ENCODE measurements at regions not wholly inside any gene's neighbourhood (a gene's known extent, or its start where the extent isn't known, plus 50 kb on each side); places are given as distances from the start of the nearest gene placed in this dataset.

DNA sequence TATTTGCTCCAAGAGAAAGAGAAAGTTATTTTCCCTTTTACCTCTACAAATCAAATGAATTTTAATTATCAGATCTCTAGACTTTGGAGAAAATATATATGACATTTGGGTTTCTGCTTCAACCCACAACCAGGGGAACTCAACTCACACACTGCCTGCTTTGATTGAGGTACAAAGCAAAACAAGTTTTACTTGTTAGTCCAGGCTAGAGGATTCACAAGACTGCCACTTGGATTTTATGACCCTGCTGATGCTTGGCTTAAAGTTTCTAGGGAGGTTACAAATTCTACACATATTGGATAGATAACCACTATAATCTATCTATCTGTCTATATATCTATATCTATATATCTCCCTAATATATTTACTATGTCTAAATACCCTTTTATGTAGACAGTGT is 467.3 kb upstream of the RGS18 start:
- TF ChIP-seq, protein P1, sequence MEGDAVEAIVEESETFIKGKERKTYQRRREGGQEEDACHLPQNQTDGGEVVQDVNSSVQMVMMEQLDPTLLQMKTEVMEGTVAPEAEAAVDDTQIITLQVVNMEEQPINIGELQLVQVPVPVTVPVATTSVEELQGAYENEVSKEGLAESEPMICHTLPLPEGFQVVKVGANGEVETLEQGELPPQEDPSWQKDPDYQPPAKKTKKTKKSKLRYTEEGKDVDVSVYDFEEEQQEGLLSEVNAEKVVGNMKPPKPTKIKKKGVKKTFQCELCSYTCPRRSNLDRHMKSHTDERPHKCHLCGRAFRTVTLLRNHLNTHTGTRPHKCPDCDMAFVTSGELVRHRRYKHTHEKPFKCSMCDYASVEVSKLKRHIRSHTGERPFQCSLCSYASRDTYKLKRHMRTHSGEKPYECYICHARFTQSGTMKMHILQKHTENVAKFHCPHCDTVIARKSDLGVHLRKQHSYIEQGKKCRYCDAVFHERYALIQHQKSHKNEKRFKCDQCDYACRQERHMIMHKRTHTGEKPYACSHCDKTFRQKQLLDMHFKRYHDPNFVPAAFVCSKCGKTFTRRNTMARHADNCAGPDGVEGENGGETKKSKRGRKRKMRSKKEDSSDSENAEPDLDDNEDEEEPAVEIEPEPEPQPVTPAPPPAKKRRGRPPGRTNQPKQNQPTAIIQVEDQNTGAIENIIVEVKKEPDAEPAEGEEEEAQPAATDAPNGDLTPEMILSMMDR (IDR thresholded peaks at IDR 0.05; ENCODE audit: insufficient read depth, low read length): no peak
- no peak overlapping the region for H3K4me3 ChIP-seq (ENCODE audit: low read depth, low read length)

DNA sequence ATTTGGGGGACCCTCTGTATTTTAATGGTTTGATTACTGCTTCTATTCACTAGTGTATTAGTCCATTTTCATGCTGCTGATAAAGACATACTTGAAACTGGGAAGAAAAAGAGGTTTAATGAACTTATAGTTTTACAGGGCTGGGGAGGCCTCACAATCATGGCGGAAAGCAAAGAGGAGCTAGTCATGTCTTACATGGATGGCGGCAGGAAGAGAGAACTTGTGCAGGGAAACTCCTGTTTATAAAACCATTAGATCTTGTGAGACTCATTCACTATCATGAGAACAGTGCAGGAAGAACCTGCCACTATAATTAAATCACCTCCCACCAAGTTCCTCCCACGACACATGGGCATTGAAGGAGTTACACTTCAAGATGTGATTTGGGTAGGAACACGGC is 464.5 kb upstream of the RGS18 start:
- no peak overlapping the region for H3K4me3 ChIP-seq (ENCODE audit: low read depth, low read length)
- DNase-seq (ENCODE audit: low read depth): no peak
- TF ChIP-seq, protein P1 (IDR thresholded peaks at IDR 0.05; ENCODE audit: insufficient read depth, low read length): no peak

More for the DNA sequence above, 467.3 kb upstream of the RGS18 start:
- no peak for DNase-seq (ENCODE audit: low read depth)

DNA sequence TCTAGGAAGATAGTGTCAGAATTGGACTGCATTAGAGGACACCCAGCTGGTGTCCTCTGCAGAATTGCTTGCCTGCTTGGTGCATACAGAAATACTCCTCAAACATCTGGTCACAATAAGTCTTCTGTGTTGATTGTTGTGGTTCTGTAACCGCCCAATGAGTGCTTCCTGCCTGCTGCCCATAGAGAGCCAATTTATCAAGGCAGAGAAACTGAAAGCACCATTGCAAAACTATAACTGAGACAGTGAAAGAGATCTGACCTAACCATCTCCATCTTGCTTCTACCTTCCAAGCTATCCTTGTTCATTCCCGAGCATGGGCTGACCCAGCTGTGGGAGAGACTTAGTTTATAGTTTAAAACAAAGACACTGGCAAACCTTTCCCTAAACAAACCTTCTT is 462.4 kb upstream of the RGS18 start:
- TF ChIP-seq, protein P1 (IDR thresholded peaks at IDR 0.05; ENCODE audit: insufficient read depth, low read length): no peak
- peak; percentile 7 for DNase-seq (ENCODE audit: low read depth)
- no peak overlapping the region for H3K4me3 ChIP-seq (ENCODE audit: low read depth, low read length)

DNA sequence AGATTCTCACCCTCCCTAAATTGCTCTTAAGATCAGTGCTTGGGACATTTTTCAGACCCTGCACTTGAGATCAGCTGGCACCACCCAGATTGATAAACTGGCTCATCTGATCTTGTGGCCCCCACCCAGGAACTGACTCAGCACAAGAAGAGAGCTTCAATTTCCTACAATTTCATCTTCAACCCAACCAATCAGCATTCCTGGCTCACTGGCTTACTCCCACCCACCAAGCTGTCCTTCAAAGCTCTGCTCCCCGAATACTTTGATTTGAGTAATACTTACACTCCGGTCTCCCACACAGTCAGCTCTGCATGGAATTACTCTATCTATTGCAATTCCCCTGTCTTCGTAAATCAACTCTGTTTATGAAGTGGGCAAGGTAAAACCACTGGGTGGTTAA is 461.9 kb upstream of the RGS18 start:
- H3K4me3 ChIP-seq (ENCODE audit: low read depth, low read length): no peak overlapping the region
- TF ChIP-seq, protein P1 (IDR thresholded peaks at IDR 0.05; ENCODE audit: insufficient read depth, low read length): no peak
- peak; percentile 1 for DNase-seq (ENCODE audit: low read depth)

DNA sequence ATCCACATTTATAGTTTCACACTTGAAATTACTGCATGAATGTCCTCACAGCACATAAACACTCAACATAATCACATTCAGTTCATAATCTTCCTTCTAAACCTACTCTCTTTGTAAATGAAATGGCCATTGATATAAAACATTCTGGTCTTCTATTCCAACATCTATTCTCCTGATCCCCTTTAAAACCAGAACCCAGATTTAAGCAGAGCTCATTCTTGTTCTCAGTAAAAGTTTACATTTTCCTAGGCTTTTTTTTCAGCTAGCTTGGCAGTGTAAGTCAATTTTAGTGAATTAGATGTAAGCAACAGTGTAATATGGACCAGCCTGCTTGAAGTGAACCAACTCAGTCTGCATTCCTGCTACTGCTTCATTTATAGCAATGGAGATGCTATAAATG is 460.7 kb upstream of the RGS18 start:
- no peak overlapping the region for H3K4me3 ChIP-seq (ENCODE audit: low read depth, low read length)
- no peak for DNase-seq (ENCODE audit: low read depth)
- TF ChIP-seq, protein P1 (IDR thresholded peaks at IDR 0.05; ENCODE audit: insufficient read depth, low read length): no peak

DNA sequence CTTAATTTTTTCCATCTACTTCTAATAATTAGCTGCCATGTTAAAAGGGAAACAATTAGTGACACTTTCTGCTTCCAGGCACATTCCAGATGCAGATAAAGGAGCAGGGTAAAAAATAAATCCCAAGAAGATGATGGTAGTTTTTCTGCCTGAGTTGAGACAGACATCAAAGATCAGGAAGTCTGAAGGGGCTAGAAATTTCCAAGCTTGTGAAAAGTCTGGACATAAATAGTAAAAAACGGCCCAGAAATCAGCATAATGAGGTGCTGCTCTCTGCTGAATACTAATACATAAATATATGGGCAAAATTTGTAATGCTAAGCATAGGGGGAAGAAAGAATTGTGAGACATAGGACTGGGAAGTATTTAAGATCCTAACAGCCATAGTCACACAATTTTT is 460.0 kb upstream of the RGS18 start:
- DNase-seq (ENCODE audit: low read depth): no peak
- TF ChIP-seq, protein P1 (IDR thresholded peaks at IDR 0.05; ENCODE audit: insufficient read depth, low read length): no peak
- H3K4me3 ChIP-seq (ENCODE audit: low read depth, low read length): no peak overlapping the region

DNA sequence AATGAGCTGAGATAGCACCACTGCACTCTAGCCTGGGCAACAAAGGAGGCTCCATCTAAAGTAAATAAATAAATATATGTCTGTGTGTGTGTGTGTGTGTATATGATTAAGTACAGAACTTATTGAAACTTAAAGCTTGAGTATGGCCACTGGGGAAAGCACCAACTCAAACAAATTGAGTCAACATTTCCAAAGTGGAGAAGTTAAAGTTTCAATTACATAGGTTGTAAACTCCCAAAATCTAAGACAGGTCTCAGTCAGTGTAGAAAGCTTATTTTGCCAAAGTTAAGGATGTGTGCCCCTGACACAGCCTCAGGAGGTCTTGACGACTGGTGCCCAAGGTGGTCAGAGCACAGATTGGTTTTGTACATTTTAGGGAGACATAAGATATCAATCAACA is 458.9 kb upstream of the RGS18 start:
- no peak for DNase-seq (ENCODE audit: low read depth)
- TF ChIP-seq, protein P1 (IDR thresholded peaks at IDR 0.05; ENCODE audit: insufficient read depth, low read length): no peak

More for the DNA sequence above, 458.9 kb upstream of the RGS18 start:
- no peak overlapping the region for H3K4me3 ChIP-seq (ENCODE audit: low read depth, low read length)

Data from fibroblast of the aortic adventitia (primary cell).